Progenitor cell of endocrine pancreas (in vitro differentiated cells): ENCODE measurements at regions not wholly inside any gene's neighbourhood (a gene's known extent, or its start where the extent isn't known, plus 50 kb on each side); places are given as distances from the start of the nearest gene placed in this dataset.

Experiments
- DNase-seq: peaks from one replicate; pipeline ENCODE4 v3.0.0; 2021; ENCODE audit warnings: low spot score; ENCODE audit not compliant: unreplicated experiment
- H3K27ac Mint-ChIP-seq: 2 replicates; pipeline ENCODE4 v1.8.0; 2021; ENCODE audit warnings: mild to moderate bottlenecking, moderate library complexity, mixed read lengths
- H3K27me3 Mint-ChIP-seq: 2 replicates; pipeline ENCODE4 v1.8.0; 2021; ENCODE audit warnings: mixed read lengths
- H3K36me3 Mint-ChIP-seq: 2 replicates; pipeline ENCODE4 v1.8.0; 2022; ENCODE audit warnings: mixed read lengths; ENCODE audit not compliant: insufficient read depth
- H3K4me1 Mint-ChIP-seq: 2 replicates; pipeline ENCODE4 v1.8.0; 2021; ENCODE audit warnings: low read depth, mixed read lengths
- H3K4me3 Mint-ChIP-seq: 2 replicates; pipeline ENCODE4 v1.8.0; 2021; ENCODE audit warnings: low read depth, mild to moderate bottlenecking, moderate library complexity, mixed read lengths
- H3K9me3 Mint-ChIP-seq: 2 replicates; pipeline ENCODE4 v1.8.0; 2021; ENCODE audit warnings: low read depth, mixed read lengths
- TF ChIP-seq, protein P1 (sequence below): fragments of 200-600 bp; sonication (generic); IDR thresholded peaks from one replicate; pipeline ENCODE4 v1.5.0; 2021; ENCODE audit warnings: antibody characterized with exemption, mild to moderate bottlenecking; ENCODE audit not compliant: unreplicated experiment

- Mint-ChIP-seq H3K36me3 (no peaks in the 10 kb centered on the region), H3K4me1 (no peaks in the 10 kb centered on the region)
- TF ChIP-seq, protein P1, sequence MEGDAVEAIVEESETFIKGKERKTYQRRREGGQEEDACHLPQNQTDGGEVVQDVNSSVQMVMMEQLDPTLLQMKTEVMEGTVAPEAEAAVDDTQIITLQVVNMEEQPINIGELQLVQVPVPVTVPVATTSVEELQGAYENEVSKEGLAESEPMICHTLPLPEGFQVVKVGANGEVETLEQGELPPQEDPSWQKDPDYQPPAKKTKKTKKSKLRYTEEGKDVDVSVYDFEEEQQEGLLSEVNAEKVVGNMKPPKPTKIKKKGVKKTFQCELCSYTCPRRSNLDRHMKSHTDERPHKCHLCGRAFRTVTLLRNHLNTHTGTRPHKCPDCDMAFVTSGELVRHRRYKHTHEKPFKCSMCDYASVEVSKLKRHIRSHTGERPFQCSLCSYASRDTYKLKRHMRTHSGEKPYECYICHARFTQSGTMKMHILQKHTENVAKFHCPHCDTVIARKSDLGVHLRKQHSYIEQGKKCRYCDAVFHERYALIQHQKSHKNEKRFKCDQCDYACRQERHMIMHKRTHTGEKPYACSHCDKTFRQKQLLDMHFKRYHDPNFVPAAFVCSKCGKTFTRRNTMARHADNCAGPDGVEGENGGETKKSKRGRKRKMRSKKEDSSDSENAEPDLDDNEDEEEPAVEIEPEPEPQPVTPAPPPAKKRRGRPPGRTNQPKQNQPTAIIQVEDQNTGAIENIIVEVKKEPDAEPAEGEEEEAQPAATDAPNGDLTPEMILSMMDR, result no peak
These were observed 733.2 kb downstream of the INHBA start for GRCh38 chr7:40969641-40970040.

DNA sequence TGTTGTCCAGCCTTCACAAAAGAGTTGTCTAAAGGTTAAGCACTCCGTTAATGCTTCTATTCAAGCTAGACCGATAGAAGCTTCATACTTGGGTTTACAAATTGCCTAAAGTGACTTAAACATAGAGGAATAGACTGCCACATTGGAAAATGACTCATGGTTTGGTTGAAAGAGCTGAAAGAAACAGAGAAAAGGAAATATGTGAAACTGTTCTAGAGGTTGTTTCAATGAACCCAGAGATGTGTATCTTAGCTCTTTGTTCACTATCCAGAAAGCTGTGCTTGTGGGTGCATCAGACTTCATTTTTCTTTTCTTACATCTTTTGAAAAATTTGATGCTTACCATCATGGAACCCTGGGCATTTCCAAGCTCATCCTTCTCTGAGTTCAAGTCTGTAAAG is 736.2 kb downstream of the INHBA start:
- H3K4me3 Mint-ChIP-seq, result no peak overlapping the region
- TF ChIP-seq, protein P1, result no peak
- H3K27me3 Mint-ChIP-seq, result no peaks in the 10 kb centered on the region
- no peaks in the 10 kb centered on the region for H3K4me1 Mint-ChIP-seq
- DNase-seq, result no peak
- no peaks in the 10 kb centered on the region for H3K36me3 Mint-ChIP-seq
- no peak overlapping the region for H3K27ac Mint-ChIP-seq
- peaks cover under 1% of the 10 kb centered on the region for H3K9me3 Mint-ChIP-seq

More at GRCh38 chr7:40969641-40970040, 733.2 kb downstream of the INHBA start:
- Mint-ChIP-seq H3K4me3 (no peak overlapping the region), H3K27me3 (no peaks in the 10 kb centered on the region), H3K27ac (no peak overlapping the region), H3K9me3 (no peaks in the 10 kb centered on the region)
- no peak for DNase-seq

DNA sequence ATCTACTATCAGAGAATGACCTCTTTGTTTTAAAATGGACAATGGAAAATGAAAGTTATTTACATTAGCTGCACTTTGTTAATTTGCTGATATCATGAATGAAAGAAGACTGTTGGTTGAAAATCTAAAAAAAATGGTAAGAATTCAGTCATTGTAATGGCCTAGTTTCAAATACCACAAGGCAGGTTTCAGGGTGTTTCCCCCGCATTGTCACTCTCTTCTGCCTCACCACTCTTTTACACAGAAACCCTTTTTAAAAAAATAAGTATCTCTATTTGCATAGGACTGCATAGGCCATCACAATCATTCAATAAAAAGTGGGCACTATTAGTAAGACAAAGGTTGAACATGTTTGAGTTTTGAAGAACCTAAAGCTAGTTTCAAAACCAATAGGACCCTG is 737.1 kb downstream of the INHBA start:
- TF ChIP-seq, protein P1, result no peak
- Mint-ChIP-seq H3K36me3 (no peaks in the 10 kb centered on the region), H3K4me3 (no peak overlapping the region)

GRCh38 chr7:40965016-40965415 is 737.9 kb downstream of the INHBA start:
- DNase-seq, result no peak
- Mint-ChIP-seq H3K27ac (no peak overlapping the region), H3K4me3 (no peak overlapping the region), H3K36me3 (no peaks in the 10 kb centered on the region), H3K9me3 (peaks cover 3% of the 10 kb centered on the region), H3K27me3 (no peaks in the 10 kb centered on the region), H3K4me1 (no peaks in the 10 kb centered on the region)
- TF ChIP-seq, protein P1, result no peak

More for the DNA sequence above, 737.1 kb downstream of the INHBA start:
- Mint-ChIP-seq H3K4me1 (no peaks in the 10 kb centered on the region), H3K27me3 (no peaks in the 10 kb centered on the region), H3K9me3 (peaks cover 3% of the 10 kb centered on the region), H3K27ac (no peak overlapping the region)
- no peak for DNase-seq

DNA sequence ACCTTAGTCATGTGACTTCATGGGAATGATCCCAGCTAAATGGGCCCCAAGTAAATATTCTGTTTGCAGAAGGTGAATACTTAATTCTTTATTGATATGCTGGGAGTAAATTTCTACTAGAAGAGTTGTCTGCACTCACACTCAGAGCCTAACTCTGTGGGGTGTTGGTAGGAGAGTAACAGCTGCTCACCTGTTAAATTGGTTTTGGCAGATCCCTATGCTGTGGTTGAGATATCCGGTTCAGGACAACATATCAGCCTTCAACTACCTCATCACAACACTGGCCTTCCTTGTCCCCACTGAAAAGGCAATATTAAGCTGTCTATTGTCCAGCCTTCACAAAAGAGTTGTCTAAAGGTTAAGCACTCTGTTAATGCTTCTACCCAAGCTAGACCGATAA is 738.3 kb downstream of the INHBA start:
- no peak overlapping the region for H3K27ac Mint-ChIP-seq

More for the DNA sequence above, 738.3 kb downstream of the INHBA start:
- Mint-ChIP-seq H3K36me3 (no peaks in the 10 kb centered on the region), H3K27me3 (no peaks in the 10 kb centered on the region), H3K4me1 (no peaks in the 10 kb centered on the region), H3K9me3 (peaks cover 3% of the 10 kb centered on the region), H3K4me3 (no peak overlapping the region)
- TF ChIP-seq, protein P1, result no peak
- DNase-seq, result no peak
